Panc1 (cell line): ENCODE measurements at regions not wholly inside any gene's neighbourhood (a gene's known extent, or its start where the extent isn't known, plus 50 kb on each side); places are given as distances from the start of the nearest gene placed in this dataset.

Source experiments
- CTCF ChIP-seq: fragments of 450-650 bp; IDR thresholded peaks from 2 replicates; pipeline ENCODE4 v1.5.1; 2017; ENCODE audit warnings: mild to moderate bottlenecking
- POLR2AphosphoS5 ChIP-seq: IDR thresholded peaks from 2 replicates; pipeline ENCODE4 v1.6.1; 2012; ENCODE audit warnings: mild to moderate bottlenecking, low read depth, low read length, moderate library complexity

DNA sequence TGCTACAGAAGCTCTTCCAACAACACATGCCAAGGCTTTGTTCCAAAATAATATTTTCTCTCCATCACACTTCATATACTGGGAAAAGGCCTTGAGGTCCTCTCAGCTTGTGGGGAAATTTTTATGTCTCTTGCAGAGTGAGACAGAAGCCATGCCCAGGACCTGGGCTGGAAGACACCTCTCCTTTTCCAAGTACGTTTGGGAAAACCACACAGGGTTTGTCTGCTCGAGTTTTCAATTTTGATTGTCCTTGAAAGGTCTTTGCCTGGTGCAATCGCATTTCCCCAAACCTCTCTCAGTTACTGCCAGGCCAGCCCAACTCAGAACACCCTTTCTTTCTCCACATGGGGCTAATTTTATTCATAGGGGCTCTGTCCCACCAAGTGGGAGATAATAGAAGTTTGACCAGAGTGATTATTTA, 272.2 kb downstream of the OSR1 start:
- no peak for TF ChIP-seq CTCF
- TF ChIP-seq POLR2AphosphoS5 = no peak
